ENCODE measurements at regions not wholly inside any gene's neighbourhood (a gene's known extent, or its start where the extent isn't known, plus 50 kb on each side); places are given as distances from the start of the nearest gene placed in this dataset.
A peak's percentile ranks its signal among the peaks of the same experiment; 100 is the strongest.

- DNase-seq = no peak
Observed at GRCh38 chr13:79681069-79681468, 200.1 kb downstream of the NDFIP2 start.

DNA sequence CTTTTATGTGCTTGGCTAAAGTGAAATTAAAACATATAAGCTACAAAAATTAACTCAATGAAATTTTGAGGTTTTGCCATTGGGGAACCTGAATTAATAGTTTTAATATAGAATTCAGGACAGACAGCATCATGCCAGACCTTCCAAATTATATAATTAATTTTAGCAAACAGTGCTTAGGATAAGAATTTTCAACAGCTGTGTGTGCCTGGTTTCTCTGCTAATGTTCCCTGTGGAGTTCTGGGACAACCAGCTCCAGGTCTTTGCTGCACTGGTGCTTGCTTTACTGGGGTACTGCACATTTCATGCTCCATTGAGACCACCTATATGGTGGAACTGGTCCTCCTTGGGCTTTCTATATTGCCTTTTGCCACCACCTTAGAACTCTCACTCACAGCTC, 199.5 kb downstream of the NDFIP2 start:
- no peak for DNase-seq

DNA sequence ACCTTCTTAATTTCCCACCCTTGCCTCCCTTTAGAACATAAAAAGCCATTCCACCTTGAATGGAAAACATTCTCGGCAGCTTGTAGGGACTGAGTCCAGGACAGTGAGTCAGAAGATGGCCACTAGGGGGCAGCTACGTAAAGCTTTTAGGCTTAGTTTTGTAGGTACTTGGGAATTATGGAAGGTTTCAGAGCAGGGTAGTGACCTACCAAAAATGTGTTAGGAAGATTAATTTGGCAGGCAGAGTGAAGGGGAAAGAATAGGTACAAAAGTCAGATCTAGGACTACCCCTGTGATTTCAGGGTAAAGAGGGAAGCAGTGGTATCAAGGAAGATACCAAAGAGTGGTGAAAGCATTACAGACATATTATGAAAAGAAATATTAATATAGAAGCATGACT, 198.4 kb downstream of the NDFIP2 start:
- peak in 2 of 5 donors; percentile 3 to 16 for DNase-seq

- DNase-seq = no peak
Observed at GRCh38 chr13:79678100-79678499, 197.1 kb downstream of the NDFIP2 start.

- no peak for DNase-seq
Observed at GRCh38 chr13:79675931-79676660, 195.1 kb downstream of the NDFIP2 start.

- no peak for DNase-seq
Observed at GRCh38 chr13:79674765-79675515, 194.0 kb downstream of the NDFIP2 start.

GRCh38 chr13:79673993-79674377, 193.0 kb downstream of the NDFIP2 start:
- no peak for DNase-seq

DNA sequence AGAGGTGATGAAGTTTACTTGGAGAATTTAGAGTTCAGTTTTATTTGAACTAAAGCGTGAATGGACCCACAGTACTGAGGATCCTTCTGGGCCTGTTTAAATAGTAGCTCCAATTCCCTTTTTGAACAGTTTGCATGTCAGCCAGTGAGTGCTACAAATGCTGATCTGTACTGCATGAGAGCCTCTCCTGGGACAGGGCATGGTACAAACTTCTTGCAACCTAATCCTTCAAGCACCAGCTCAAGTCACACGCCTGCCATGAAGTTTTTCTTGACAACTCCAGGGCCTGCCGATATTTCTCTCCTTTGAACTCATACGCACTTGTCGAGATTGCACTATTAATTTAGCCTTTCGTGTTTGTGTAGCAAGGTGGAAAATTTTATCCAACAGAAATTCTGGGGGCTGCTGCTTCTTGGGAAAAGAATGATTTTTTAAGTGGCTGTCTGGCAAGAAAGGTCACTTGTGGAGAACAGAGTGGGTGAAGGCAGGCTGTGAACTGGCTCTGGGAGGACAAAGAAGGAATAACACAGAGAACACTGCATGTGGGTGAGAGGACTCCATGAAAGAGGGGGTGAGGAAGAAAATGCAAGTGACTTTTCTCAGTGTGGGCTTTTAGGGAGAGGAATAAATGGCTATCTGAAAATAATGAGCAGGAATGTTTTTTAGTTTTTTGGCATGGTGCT, 192.5 kb downstream of the NDFIP2 start:
- no peak for DNase-seq

GRCh38 chr13:79671420-79671819, 190.5 kb downstream of the NDFIP2 start:
- DNase-seq = no peak

DNA sequence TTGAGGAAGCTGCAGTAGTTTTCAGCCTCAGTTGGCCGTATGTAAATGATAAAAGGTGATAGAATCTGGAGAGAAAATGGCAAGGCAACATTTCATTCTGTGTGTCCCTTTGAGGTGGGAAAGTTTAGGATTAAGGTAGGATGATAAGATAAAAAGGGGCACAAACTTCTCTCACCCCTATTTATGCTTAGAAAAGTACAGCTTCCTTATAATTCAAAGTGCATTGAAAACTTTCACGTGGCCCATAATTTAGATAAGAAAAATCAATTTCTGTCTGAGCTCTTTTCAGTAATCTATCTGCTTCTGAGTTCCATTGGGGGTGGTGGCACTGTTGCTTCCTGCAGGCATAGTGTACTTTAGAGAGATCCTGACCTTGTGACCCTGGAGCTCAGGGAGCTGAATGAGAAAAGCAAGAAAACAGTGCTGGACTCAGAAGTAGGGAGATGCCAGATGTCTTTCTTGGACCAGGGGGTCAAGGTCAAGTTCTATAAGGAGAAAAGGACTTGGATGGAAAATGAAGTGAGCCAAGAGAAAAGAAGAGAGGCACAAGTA, 187.3 kb downstream of the NDFIP2 start:
- DNase-seq = no peak

DNA sequence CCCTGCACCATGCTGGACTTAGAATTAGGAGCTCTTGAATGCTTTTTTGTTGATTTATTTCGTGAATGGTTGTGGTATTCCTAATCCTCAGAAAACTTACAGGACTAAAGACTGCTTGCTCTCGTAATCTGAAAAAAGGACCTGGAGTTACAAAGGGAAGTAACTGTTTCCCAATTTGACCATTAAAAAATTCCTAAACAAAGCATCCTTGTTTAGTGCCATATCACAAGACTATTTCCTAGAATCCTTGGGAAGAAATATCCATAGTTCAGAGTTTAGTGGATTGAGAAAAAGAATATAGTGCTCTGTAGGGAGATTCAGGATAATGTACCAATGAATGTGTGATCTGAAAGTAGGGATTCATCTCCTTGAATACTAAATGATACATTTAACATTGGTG, 186.8 kb downstream of the NDFIP2 start:
- no peak for DNase-seq

DNA sequence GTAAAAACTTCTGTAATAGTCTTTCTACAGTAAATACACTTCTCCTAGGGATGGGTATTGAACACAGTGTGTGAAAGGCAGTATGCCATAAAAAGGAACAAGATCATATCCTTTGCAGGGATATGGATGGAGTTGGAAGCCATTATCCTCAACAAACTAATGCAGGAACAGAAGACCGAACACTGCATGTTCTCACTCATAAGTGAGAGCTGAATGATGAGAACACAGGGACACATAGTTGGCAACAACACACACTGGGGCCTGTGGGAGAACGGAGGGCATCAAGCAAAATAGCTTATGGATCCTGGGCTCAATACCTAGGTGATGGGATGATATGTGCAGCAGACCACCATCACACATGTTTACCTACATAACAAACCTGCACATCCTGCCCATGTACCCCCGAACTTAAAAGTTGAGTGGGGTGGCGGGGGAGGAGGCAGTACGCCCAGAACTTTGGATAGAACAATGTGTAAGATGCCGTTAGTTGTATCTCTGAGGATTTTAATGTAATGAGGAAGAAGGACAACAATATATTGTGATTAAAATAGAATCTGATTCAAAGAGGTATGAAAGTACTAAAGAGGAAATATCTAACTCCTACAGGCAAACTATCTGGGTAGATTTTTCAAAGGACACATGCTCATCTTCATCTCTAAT, 183.2 kb downstream of the NDFIP2 start:
- DNase-seq = no peak

DNA sequence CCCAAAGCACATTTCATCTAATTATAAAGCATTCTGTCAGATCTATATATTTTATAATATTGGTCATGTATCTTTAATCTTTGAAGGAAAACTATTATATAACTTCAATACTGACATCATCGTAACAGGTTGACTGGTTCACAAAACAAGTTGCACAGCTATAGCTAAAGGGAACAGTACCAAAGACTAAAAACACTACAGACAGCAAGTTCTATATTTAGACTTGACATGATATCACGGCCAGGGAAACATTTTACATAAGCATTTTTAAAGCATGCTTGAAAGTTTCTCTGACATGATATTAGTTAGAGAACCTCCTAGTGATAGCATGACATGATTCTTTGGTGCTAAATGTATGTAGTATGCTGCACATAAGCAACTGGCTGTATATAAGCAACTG, 182.5 kb downstream of the NDFIP2 start:
- DNase-seq = no peak

- no peak for DNase-seq
Observed at GRCh38 chr13:79662882-79663281, 181.9 kb downstream of the NDFIP2 start.

DNA sequence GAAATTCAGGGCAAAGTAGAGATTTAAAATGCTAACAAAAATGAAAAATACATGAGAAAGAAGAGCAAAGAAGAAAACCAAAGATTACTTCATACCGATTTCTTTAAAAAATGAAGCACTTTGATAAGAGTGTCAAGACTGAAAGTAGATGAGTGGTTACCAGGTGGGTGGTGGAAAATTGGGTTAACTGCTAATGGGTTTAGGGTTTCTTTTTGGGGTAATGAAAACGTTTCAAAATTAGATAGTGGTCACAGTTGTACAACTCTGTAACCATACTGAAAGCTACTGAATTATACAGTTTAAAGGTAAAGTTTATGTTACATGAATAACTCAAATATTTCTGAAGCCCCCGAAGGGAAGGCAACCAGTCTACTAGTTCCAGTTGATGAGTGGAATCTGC, 179.4 kb downstream of the NDFIP2 start:
- no peak for DNase-seq

DNA sequence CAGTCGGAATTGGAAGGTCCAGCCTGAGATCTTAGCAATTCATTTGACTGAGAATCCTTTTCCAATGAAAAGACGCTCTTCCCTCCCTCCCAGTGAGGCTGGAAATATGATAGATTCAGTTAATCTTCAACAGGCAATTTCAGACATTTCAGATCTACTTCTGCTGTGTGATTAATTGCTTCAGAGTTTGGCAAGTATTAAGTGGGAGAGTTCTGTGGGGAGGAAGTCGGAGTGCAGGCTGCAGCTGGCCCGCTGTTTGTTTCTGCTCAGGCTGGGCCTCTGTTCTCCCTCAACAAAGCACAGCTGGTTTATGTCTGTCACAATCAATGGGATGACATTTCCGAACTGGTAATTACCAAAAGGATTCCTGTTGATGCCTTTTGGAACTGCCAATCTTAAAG, 178.2 kb downstream of the NDFIP2 start:
- DNase-seq = no peak

GRCh38 chr13:79658333-79658975, 177.5 kb downstream of the NDFIP2 start:
- DNase-seq = no peak

DNA sequence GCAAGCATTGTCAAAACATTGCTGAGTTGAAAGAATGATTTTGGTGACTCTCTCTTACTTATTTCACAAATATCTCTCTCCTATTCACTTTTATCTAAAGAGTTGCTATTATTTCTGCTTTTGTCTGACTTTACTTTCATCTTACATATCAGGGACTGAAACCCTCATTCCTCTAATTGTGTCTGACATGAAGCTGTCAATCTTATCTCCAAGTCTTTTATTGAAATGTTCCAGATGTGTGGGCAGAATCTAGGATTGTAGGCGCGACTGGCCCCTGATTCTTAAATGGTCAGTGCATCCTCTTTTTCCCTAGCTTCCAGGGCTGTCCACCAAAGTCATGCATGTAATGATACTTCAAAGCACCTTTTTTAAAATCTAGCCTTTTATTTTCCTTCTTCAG, 174.6 kb downstream of the NDFIP2 start:
- no peak for DNase-seq

DNA sequence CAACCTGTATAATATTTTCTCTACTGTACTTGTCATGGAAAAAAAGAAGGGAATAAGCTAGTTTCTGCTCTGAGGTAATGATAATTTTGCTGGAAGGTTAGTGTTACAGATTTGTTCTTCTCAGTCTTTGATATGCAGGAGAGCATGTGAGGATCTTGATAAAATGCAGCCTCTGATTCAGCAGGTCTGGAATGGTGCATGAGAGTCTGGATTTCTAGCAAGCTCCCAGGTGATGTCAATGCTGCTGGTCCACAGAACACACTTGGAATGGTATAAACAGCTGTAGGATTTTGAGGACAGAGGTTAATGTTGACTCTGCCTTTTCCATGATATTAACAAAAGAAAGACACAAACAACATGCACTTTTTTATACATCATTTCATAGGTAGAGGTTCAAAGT, 173.6 kb downstream of the NDFIP2 start:
- no peak for DNase-seq

- no peak for DNase-seq
Observed at GRCh38 chr13:79650688-79651087, 169.7 kb downstream of the NDFIP2 start.

- DNase-seq = no peak
Observed at GRCh38 chr13:79648191-79648590, 167.2 kb downstream of the NDFIP2 start.

DNA sequence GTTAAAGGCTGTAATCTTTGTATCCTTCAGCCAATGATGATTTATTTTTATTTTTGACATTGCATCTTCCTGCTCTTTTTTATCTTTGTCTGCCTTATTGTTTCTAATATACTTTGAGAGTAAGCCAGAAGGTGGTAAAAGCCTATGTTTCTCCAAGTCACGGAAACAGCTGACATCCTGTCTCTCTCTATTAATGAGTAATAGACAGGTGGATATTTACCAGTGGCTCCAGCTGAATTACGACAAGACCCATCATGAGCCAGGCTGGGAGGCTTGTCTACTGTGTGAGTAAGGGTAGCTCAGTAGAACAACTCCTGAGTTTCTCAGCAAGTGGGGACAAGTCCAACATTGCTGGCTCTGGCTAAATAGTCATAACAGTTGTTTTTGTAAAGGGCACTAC, 166.6 kb downstream of the NDFIP2 start:
- DNase-seq = no peak

- no peak for DNase-seq
Observed at GRCh38 chr13:79646880-79647279, 165.9 kb downstream of the NDFIP2 start.
